Mesenchymal stem cell (in vitro differentiated cells and primary cell): ENCODE measurements at regions not wholly inside any gene's neighbourhood (a gene's known extent, or its start where the extent isn't known, plus 50 kb on each side); places are given as distances from the start of the nearest gene placed in this dataset.

Source experiments
- DNase-seq: peaks from one replicate; pipeline ENCODE4 v3.0.0-alpha.2; 2013
- H2AFZ ChIP-seq: one replicate; pipeline ENCODE4 v1.6.1; 2013; ENCODE audit warnings: low read depth, mild to moderate bottlenecking, control low read depth, inconsistent platforms, low read length, moderate library complexity
- H2AK5ac ChIP-seq: 2 replicates; pipeline ENCODE4 v1.6.1; 2013; ENCODE audit warnings: low read length, moderate library complexity, mild to moderate bottlenecking, inconsistent platforms; ENCODE audit not compliant: severe bottlenecking
- H2BK120ac ChIP-seq: one replicate; pipeline ENCODE4 v1.6.1; 2013; ENCODE audit warnings: low read depth, mild to moderate bottlenecking, inconsistent platforms, low read length, moderate library complexity
- H2BK12ac ChIP-seq, 2 experiments: one replicate each; pipeline ENCODE4 v1.6.1; 2013; ENCODE audit warnings: inconsistent platforms in 2 of 2, low read length in 2 of 2, mild to moderate bottlenecking in 2 of 2, moderate library complexity in 2 of 2, control low read depth in 1 of 2
- H2BK15ac ChIP-seq: one replicate; pipeline ENCODE4 v1.6.1; 2013; ENCODE audit warnings: mild to moderate bottlenecking, low read depth, inconsistent platforms; ENCODE audit not compliant: poor library complexity, severe bottlenecking
- H2BK5ac ChIP-seq: 2 replicates; pipeline ENCODE4 v1.6.1; 2013; ENCODE audit warnings: low read depth, mild to moderate bottlenecking, low read length, control low read depth, inconsistent platforms; ENCODE audit not compliant: poor library complexity, severe bottlenecking
- H3K14ac ChIP-seq, 2 experiments: one replicate each; pipeline ENCODE4 v1.6.1; 2013; ENCODE audit warnings: inconsistent platforms in 2 of 2, low read length in 2 of 2, control low read depth in 1 of 2, mild to moderate bottlenecking in 1 of 2, moderate library complexity in 1 of 2
- H3K18ac ChIP-seq, 2 experiments: one replicate each; pipeline ENCODE4 v1.6.1; 2013; ENCODE audit warnings: inconsistent platforms in 2 of 2, low read length in 2 of 2, control low read depth in 1 of 2, low read depth in 1 of 2, mild to moderate bottlenecking in 1 of 2
- H3K23ac ChIP-seq, 2 experiments: one replicate each; pipeline ENCODE4 v1.6.1; 2013; ENCODE audit warnings: inconsistent platforms in 2 of 2, low read length in 2 of 2, mild to moderate bottlenecking in 2 of 2, moderate library complexity in 2 of 2, control low read depth in 1 of 2
- H3K27ac ChIP-seq: 2 replicates; pipeline ENCODE4 v1.5.1; 2013; ENCODE audit warnings: mild to moderate bottlenecking, moderate library complexity, low read length, control low read depth, inconsistent platforms; ENCODE audit not compliant: poor library complexity, severe bottlenecking
- H3K27me3 ChIP-seq, 2 experiments: 2 replicates each; pipeline versions ENCODE4 v1.6.1 to v1.7.0; 2013; ENCODE audit warnings: low read length in 2 of 2, mild to moderate bottlenecking in 2 of 2, moderate library complexity in 2 of 2, control low read depth in 1 of 2, inconsistent platforms in 1 of 2; ENCODE audit not compliant: control insufficient read depth in 1 of 2, insufficient read depth in 1 of 2
- H3K36me3 ChIP-seq, 2 experiments: 2 replicates each; pipeline versions ENCODE4 v1.6.1 to v1.7.0; 2013; ENCODE audit warnings: low read length in 2 of 2, control low read depth in 1 of 2, inconsistent platforms in 1 of 2, low read depth in 1 of 2, mild to moderate bottlenecking in 1 of 2; ENCODE audit not compliant: insufficient read depth in 2 of 2, control insufficient read depth in 1 of 2
- H3K4ac ChIP-seq, 2 experiments: one replicate each; pipeline ENCODE4 v1.6.1; 2013; ENCODE audit warnings: inconsistent platforms in 2 of 2, low read length in 2 of 2, mild to moderate bottlenecking in 2 of 2, moderate library complexity in 2 of 2, control low read depth in 1 of 2, low read depth in 1 of 2
- H3K4me1 ChIP-seq: 2 replicates; pipeline ENCODE4 v1.6.1; 2013; ENCODE audit warnings: low read depth, low read length, control low read depth; ENCODE audit not compliant: control insufficient read depth, insufficient read depth
- H3K4me2 ChIP-seq: 2 replicates; pipeline ENCODE4 v1.6.1; 2013; ENCODE audit warnings: low read length, mild to moderate bottlenecking, inconsistent platforms; ENCODE audit not compliant: poor library complexity, severe bottlenecking
- H3K4me3 ChIP-seq, 2 experiments: 2 replicates each; pipeline versions ENCODE4 v1.5.1 to v1.7.0; 2013; ENCODE audit warnings: low read length in 2 of 2, mild to moderate bottlenecking in 2 of 2, control low read depth in 1 of 2, low read depth in 1 of 2; ENCODE audit not compliant: insufficient read depth in 1 of 2
- H3K79me1 ChIP-seq: replicated peaks from 2 replicates; pipeline ENCODE4 v1.6.1; 2013; ENCODE audit warnings: mild to moderate bottlenecking, control low read depth, low read length, inconsistent platforms; ENCODE audit not compliant: poor library complexity, severe bottlenecking
- H3K9ac ChIP-seq: 2 replicates; pipeline ENCODE4 v1.7.0; 2013; ENCODE audit warnings: mild to moderate bottlenecking, low read length, moderate library complexity
- H3K9me3 ChIP-seq: 2 replicates; pipeline ENCODE4 v1.7.0; 2013; ENCODE audit warnings: mild to moderate bottlenecking, low read length; ENCODE audit not compliant: control insufficient read depth
- H4K8ac ChIP-seq: one replicate; pipeline ENCODE4 v1.6.1; 2013; ENCODE audit warnings: inconsistent platforms, mild to moderate bottlenecking, low read length, moderate library complexity
- H4K91ac ChIP-seq: one replicate; pipeline ENCODE4 v1.6.1; 2013; ENCODE audit warnings: mild to moderate bottlenecking, low read length, inconsistent platforms
- WGBS: methylation state at CpG from one replicate; pipeline ENCODE4 v1.1.7; 2013; ENCODE audit warnings: mixed read lengths; 5-methylcytosine and 5-hydroxymethylcytosine counted together

DNA sequence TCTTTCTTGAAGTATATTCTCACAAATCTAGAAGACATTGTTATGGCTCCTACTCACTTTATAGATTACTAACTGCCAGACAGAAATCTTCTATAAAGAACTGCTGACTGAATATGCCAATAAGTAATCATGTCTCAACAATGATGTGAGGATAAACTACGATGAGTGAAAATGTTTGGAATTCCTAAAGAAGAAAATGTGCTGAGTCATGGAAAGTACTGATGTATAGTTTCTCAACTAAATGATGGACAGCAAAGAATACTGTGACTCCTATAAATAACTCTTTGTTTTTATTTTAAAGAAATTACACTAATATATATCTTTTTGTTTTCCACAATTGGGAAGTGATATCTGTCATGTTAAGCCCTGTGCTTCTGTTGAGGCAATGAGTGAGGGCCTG, 232.9 kb downstream of the LNPK start:
- H2BK120ac ChIP-seq = no peak overlapping the region
- H4K91ac ChIP-seq = no peak overlapping the region

GRCh38 chr2:175766880-175767279, 235.2 kb downstream of the LNPK start:
- H4K8ac ChIP-seq = no peak overlapping the region
- H3K9me3 ChIP-seq = no peaks in the 10 kb centered on the region
- H3K36me3 ChIP-seq = no peaks in the 10 kb centered on the region
- H3K4me2 ChIP-seq = no peak overlapping the region
- peak; percentile 13 for DNase-seq
- H2AFZ ChIP-seq = no peak overlapping the region
- H3K4ac ChIP-seq = no peak overlapping the region
- H2BK120ac ChIP-seq = no peak overlapping the region
- H4K91ac ChIP-seq = no peak overlapping the region
- no peak overlapping the region for H3K14ac ChIP-seq
- H3K27ac ChIP-seq = no peak overlapping the region
- no peak overlapping the region for H3K18ac ChIP-seq
- 36% methylated on average over 3 of the region's 3 CpGs for WGBS
- no peak overlapping the region for H2BK5ac ChIP-seq
- no peak overlapping the region for H2BK12ac ChIP-seq
- no peak overlapping the region for H3K4me3 ChIP-seq
- no peaks in the 10 kb centered on the region for H3K4me1 ChIP-seq
- H2AK5ac ChIP-seq = no peak overlapping the region
- no peak overlapping the region for H3K9ac ChIP-seq
- H3K23ac ChIP-seq = no peak overlapping the region
- H2BK15ac ChIP-seq = no peak overlapping the region
- no peaks in the 10 kb centered on the region for H3K27me3 ChIP-seq
- no peaks in the 10 kb centered on the region for H3K79me1 ChIP-seq

More for the DNA sequence above, 232.9 kb downstream of the LNPK start:
- no peak overlapping the region for H3K18ac ChIP-seq
- no peak overlapping the region for H3K9ac ChIP-seq
- H4K8ac ChIP-seq = no peak overlapping the region
- no peak overlapping the region for H3K4me2 ChIP-seq
- WGBS = 20% methylated on average over 1 of the region's 1 CpG
- no peak overlapping the region for H3K14ac ChIP-seq
- no peak overlapping the region for H2BK12ac ChIP-seq
- no peaks in the 10 kb centered on the region for H3K36me3 ChIP-seq
- H2BK15ac ChIP-seq = no peak overlapping the region
- H2AFZ ChIP-seq = no peak overlapping the region
- H3K79me1 ChIP-seq = no peaks in the 10 kb centered on the region
- H3K27ac ChIP-seq = no peak overlapping the region
- no peak overlapping the region for H2AK5ac ChIP-seq
- H3K4me1 ChIP-seq = no peaks in the 10 kb centered on the region
- H2BK5ac ChIP-seq = no peak overlapping the region
- no peak overlapping the region for H3K4ac ChIP-seq
- no peak for DNase-seq
- H3K23ac ChIP-seq = no peak overlapping the region
- no peaks in the 10 kb centered on the region for H3K9me3 ChIP-seq
- no peaks in the 10 kb centered on the region for H3K27me3 ChIP-seq
- H3K4me3 ChIP-seq = no peak overlapping the region

GRCh38 chr2:175755656-175756386, 246.2 kb downstream of the LNPK start:
- Histone ChIP-seq H4K8ac (no peak overlapping the region), H2BK15ac (no peak overlapping the region), H2BK120ac (no peak overlapping the region), H3K4me3 (no peak overlapping the region), H4K91ac (no peak overlapping the region), H3K23ac (no peak overlapping the region), H2BK12ac (no peak overlapping the region), H3K4me1 (no peaks in the 10 kb centered on the region), H3K27ac (no peak overlapping the region), H2AFZ (no peak overlapping the region), H3K36me3 (no peaks in the 10 kb centered on the region), H3K27me3 (no peaks in the 10 kb centered on the region), H2AK5ac (no peak overlapping the region), H3K4ac (no peak overlapping the region), H3K9me3 (no peaks in the 10 kb centered on the region), H3K4me2 (no peak overlapping the region), H3K18ac (no peak overlapping the region), H2BK5ac (no peak overlapping the region), H3K79me1 (no peaks in the 10 kb centered on the region), H3K9ac (no peak overlapping the region), H3K14ac (no peak overlapping the region)
- WGBS = 84% methylated on average over 3 of the region's 4 CpGs
- no peak for DNase-seq

DNA sequence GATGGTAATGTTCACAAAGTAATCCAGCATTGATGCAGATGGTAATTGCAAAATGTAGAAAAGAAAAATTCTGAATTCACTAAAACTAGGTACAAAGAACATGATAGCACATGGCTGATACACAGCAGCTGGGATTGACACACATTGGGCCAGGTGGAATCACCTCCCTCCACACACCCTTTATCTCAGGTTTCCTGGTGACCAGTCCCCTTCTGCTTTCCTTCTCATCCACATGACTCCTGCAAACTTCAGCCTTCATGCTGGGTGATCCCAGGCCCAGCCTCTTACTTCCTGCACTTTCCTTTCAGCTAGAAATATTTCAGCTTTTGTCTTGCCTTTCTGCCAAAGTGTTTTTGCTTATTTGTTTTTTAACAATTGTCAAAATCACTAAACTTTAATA, 246.9 kb downstream of the LNPK start:
- H3K18ac ChIP-seq = no peak overlapping the region
- H3K36me3 ChIP-seq = no peaks in the 10 kb centered on the region
- H2BK15ac ChIP-seq = no peak overlapping the region
- H3K9me3 ChIP-seq = no peaks in the 10 kb centered on the region
- H2AFZ ChIP-seq = no peak overlapping the region
- H3K23ac ChIP-seq = no peak overlapping the region
- no peak overlapping the region for H4K91ac ChIP-seq
- H3K4me3 ChIP-seq = no peak overlapping the region
- no peaks in the 10 kb centered on the region for H3K27me3 ChIP-seq
- H3K14ac ChIP-seq = no peak overlapping the region
- no peak overlapping the region for H2BK120ac ChIP-seq
- DNase-seq = no peak
- no peak overlapping the region for H4K8ac ChIP-seq
- H2AK5ac ChIP-seq = no peak overlapping the region
- no peak overlapping the region for H2BK12ac ChIP-seq
- H3K4me2 ChIP-seq = no peak overlapping the region
- no peaks in the 10 kb centered on the region for H3K4me1 ChIP-seq
- no peak overlapping the region for H3K4ac ChIP-seq
- H3K79me1 ChIP-seq = no peaks in the 10 kb centered on the region
- H3K9ac ChIP-seq = no peak overlapping the region
- H2BK5ac ChIP-seq = no peak overlapping the region
- H3K27ac ChIP-seq = no peak overlapping the region
